Kidney (tissue), 13 donors: ENCODE measurements at regions not wholly inside any gene's neighbourhood (a gene's known extent, or its start where the extent isn't known, plus 50 kb on each side); places are given as distances from the start of the nearest gene placed in this dataset.

Source experiments
- DNase-seq, 5 donors: peaks; one replicate each; pipeline ENCODE4 v3.0.0-alpha.2; 2013 to 2020
- FAIRE-seq: peaks from 2 replicates; lab custom pipeline; 2012; peaks lifted over from hg19 to GRCh38; lab: Jason Lieb, UNC
- H3K27ac ChIP-seq, 2 donors: one replicate each; pipeline ENCODE4 v1.7.0; 2013; ENCODE audit warnings: low read depth in 2 of 2, low read length in 2 of 2, inconsistent platforms in 1 of 2
- H3K27me3 ChIP-seq: one replicate; pipeline ENCODE4 v1.7.1; 2013; ENCODE audit warnings: low read length, inconsistent platforms; ENCODE audit not compliant: control insufficient read depth, insufficient read depth
- H3K36me3 ChIP-seq, 3 donors: one replicate each; pipeline versions ENCODE4 v1.7.0 to v1.7.1; 2013; ENCODE audit warnings: low read length in 3 of 3, control low read depth in 1 of 3, inconsistent platforms in 1 of 3; ENCODE audit not compliant: insufficient read depth in 3 of 3, control insufficient read depth in 2 of 3
- H3K4me1 ChIP-seq, 3 donors: one replicate each; pipeline versions ENCODE4 v1.7.0 to v1.7.1; 2013; ENCODE audit warnings: low read length in 3 of 3, inconsistent platforms in 1 of 3, low read depth in 1 of 3; ENCODE audit not compliant: control insufficient read depth in 2 of 3, insufficient read depth in 2 of 3
- H3K4me3 ChIP-seq, 3 donors: one replicate each; pipeline versions ENCODE4 v1.7.0 to v1.8.1; 2013; ENCODE audit warnings: low read length in 3 of 3, control low read depth in 1 of 3, inconsistent platforms in 1 of 3
- H3K9ac ChIP-seq, 3 donors: one replicate each; pipeline versions ENCODE4 v1.7.0 to v1.7.1; 2013; ENCODE audit warnings: low read length in 3 of 3, control low read depth in 1 of 3, inconsistent platforms in 1 of 3
- H3K9me3 ChIP-seq, 3 donors: one replicate each; pipeline versions ENCODE4 v1.7.0 to v1.7.1; 2013; ENCODE audit warnings: low read length in 3 of 3, control low read depth in 1 of 3, inconsistent platforms in 1 of 3; ENCODE audit not compliant: control insufficient read depth in 2 of 3, insufficient read depth in 1 of 3
- intact Hi-C: fragments of 100-400 bp; cut with DNase I; formaldehyde crosslinking; loops from one replicate; pipeline ENCODE4 v1.11.1; 2022
- TF ChIP-seq, protein P1 (sequence below): IDR thresholded peaks from 3 replicates; pipeline ENCODE4 v1.5.1; 2012; ENCODE audit warnings: mild to moderate bottlenecking, moderate library complexity, borderline replicate concordance; ENCODE audit not compliant: insufficient read depth; ENCODE audit errors: extremely low read depth
- donor health status: control.
- donor health status: control.
- donor health status: control.
- donor health status: control.
- donor health status: control.
- donor health status: DM: yes; HTN: yes; CAD: no.
- donor health status: Normal renal cell carcinoma (clear cell type).

GRCh38 chr21:33971492-33972013 is 55.9 kb upstream of the ATP5PO start:
- Histone ChIP-seq H3K36me3 (no peaks in the 10 kb centered on the region), H3K4me3 (no peak overlapping the region), H3K9ac (no peak overlapping the region), H3K27ac (no peak overlapping the region), H3K9me3 (no peaks in the 10 kb centered on the region), H3K4me1 (peaks cover 11 to 30% (median 15%) of the 10 kb centered on the region in 3 donors), H3K27me3 (no peaks in the 10 kb centered on the region)
- DNase-seq (peak in 2 of 5 donors; percentile 52 to 66), FAIRE-seq (no peak)
- intact Hi-C loops: no loop called here
- TF ChIP-seq, protein P1, sequence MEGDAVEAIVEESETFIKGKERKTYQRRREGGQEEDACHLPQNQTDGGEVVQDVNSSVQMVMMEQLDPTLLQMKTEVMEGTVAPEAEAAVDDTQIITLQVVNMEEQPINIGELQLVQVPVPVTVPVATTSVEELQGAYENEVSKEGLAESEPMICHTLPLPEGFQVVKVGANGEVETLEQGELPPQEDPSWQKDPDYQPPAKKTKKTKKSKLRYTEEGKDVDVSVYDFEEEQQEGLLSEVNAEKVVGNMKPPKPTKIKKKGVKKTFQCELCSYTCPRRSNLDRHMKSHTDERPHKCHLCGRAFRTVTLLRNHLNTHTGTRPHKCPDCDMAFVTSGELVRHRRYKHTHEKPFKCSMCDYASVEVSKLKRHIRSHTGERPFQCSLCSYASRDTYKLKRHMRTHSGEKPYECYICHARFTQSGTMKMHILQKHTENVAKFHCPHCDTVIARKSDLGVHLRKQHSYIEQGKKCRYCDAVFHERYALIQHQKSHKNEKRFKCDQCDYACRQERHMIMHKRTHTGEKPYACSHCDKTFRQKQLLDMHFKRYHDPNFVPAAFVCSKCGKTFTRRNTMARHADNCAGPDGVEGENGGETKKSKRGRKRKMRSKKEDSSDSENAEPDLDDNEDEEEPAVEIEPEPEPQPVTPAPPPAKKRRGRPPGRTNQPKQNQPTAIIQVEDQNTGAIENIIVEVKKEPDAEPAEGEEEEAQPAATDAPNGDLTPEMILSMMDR: no peak

- TF ChIP-seq, protein P1: no peak
- H3K4me3 ChIP-seq: no peak overlapping the region
- no peaks in the 10 kb centered on the region for H3K27me3 ChIP-seq
- DNase-seq: no peak
- H3K36me3 ChIP-seq: no peaks in the 10 kb centered on the region
- H3K27ac ChIP-seq: peak overlapping the region in 1 of 2 donors; percentile 61
- H3K9me3 ChIP-seq: no peaks in the 10 kb centered on the region
- peaks cover 11 to 30% (median 13%) of the 10 kb centered on the region in 3 donors for H3K4me1 ChIP-seq
- intact Hi-C loops: no loop called here
- H3K9ac ChIP-seq: no peak overlapping the region
- no peak for FAIRE-seq
Observed at GRCh38 chr21:33969581-33969980, 54.0 kb upstream of the ATP5PO start.

DNA sequence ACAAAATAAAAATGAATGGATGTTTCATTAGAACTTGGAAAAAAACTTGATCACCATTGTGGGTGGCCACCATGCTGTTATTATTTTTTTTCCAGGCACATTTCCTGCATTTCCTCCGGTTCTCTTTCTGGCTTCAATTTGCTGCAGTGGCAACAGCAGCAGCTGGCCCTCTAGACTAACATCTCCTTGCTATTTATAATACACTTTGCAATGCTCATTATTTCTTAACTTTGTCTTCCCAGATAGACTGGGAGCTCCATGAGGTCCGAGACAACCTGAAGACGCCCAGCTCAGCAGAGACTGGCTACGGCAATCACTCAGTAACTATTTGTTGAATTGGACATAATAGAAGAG is 53.4 kb upstream of the ATP5PO start:
- Histone ChIP-seq H3K9ac (no peak overlapping the region), H3K27me3 (no peaks in the 10 kb centered on the region), H3K27ac (peak overlapping the region in 1 of 2 donors; percentile 61), H3K36me3 (no peaks in the 10 kb centered on the region), H3K9me3 (no peaks in the 10 kb centered on the region), H3K4me3 (peak overlapping the region in 1 of 3 donors; percentile 16), H3K4me1 (peaks cover 11 to 30% (median 13%) of the 10 kb centered on the region in 3 donors)
- TF ChIP-seq, protein P1: no peak
- DNase-seq: no peak
- FAIRE-seq: no peak
- intact Hi-C loops: no loop called here
